ENCODE measurements at regions not wholly inside any gene's neighbourhood (a gene's known extent, or its start where the extent isn't known, plus 50 kb on each side); places are given as distances from the start of the nearest gene placed in this dataset.

DNA sequence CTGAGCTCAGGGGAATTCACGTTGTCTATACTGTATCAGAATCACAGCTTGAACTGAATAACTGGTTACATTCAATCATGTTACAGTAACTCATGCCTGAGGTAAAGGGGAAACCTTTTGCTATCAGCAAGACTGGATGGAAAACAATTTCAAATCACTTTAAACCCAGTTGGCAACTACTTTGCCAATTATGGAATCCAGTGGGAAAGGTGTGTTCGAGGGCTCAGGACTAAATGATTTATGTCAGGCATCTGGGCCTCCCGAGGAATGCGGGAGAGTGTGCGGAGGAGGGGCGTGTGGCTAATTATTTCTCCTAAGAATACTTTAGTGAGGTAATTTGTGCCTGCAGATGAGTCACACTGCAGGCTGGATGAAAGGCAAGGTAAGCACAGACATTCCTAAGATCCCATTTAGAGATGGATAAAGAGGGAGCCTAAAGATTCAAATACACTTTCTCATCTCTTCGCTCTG lies 100.1 kb downstream of the HRH4 start:
- peak in 1 of 2 experiments; percentile 46 for DNase-seq (ENCODE audit: low read depth in 1 of 2, low spot score in 2 of 2)
- no peak overlapping the region for H3K14ac ChIP-seq (ENCODE audit: insufficient read length)
- peaks cover 0 to 14% (median 6%) of the 10 kb centered on the region in 4 experiments; a peak in 5 of 7 replicates for H3K4me1 ChIP-seq (replicated peaks in 1 of 4; ENCODE audit: control insufficient read depth in 3 of 4, insufficient read depth in 4 of 4, low read length in 3 of 4)
- no peak overlapping the region for H2BK120ac ChIP-seq (replicated peaks; ENCODE audit: low read depth, low read length)
- H3K27me3 ChIP-seq (replicated peaks in 1 of 4; ENCODE audit: control insufficient read depth in 3 of 4, extremely low read depth in 1 of 4, insufficient read depth in 3 of 4, low read length in 3 of 4), result no peaks in the 10 kb centered on the region
- H2BK12ac ChIP-seq (ENCODE audit: low read depth, low read length), result peak overlapping the region; percentile 5; the same call in 1 of the 2 replicates
- H3K79me2 ChIP-seq (ENCODE audit: control insufficient read depth in 1 of 2, insufficient read depth in 2 of 2, low read length in 2 of 2), result no peaks in the 10 kb centered on the region
- H3K27ac ChIP-seq (ENCODE audit: low read depth, low read length), result no peak overlapping the region
- no peak overlapping the region for H2BK5ac ChIP-seq (ENCODE audit: low read depth, low read length)
- H2BK20ac ChIP-seq (ENCODE audit: low read length), result no peak overlapping the region
- no peaks in the 10 kb centered on the region for H4K20me1 ChIP-seq (replicated peaks in 1 of 2; ENCODE audit: control insufficient read depth in 1 of 2, insufficient read depth in 2 of 2, low read length in 2 of 2)
- H3K23me2 ChIP-seq (ENCODE audit: low read depth, low read length), result no peaks in the 10 kb centered on the region
- H4K5ac ChIP-seq (ENCODE audit: insufficient read length, low read depth, low read length), result no peak overlapping the region
- peak; percentile 85 for FAIRE-seq
- no peak overlapping the region for H2AK5ac ChIP-seq (ENCODE audit: low read depth, low read length)
- no peak overlapping the region; the same call in 1 of the 2 replicates for H4K8ac ChIP-seq (ENCODE audit: extremely low read depth, insufficient read depth, low read length)
- H3K4me3 ChIP-seq (ENCODE audit: extremely low read depth in 1 of 4, insufficient read depth in 2 of 4, low read depth in 3 of 4, low read length in 4 of 4), result no peak overlapping the region
- H4K91ac ChIP-seq (replicated peaks; ENCODE audit: insufficient read length, low read length), result no peak overlapping the region
- H3K56ac ChIP-seq (replicated peaks; ENCODE audit: insufficient read length, low read depth, low read length), result no peak overlapping the region
- no peaks in the 10 kb centered on the region for H3K79me1 ChIP-seq (ENCODE audit: low read depth, low read length)
- H3K9ac ChIP-seq (replicated peaks in 1 of 4; ENCODE audit: extremely low read depth in 1 of 4, low read depth in 3 of 4, low read length in 3 of 4), result no peak overlapping the region
- no peak overlapping the region for H3K4ac ChIP-seq (replicated peaks; ENCODE audit: insufficient read length, low read depth, low read length)
- CTCF ChIA-PET (ENCODE audit: partially characterized antibody), result interaction anchor here (0.9 to 1.8 kb wide), 3 partner anchors 13 to 166 kb away, joined by 4 read pairs; no protein-coding TSS in a partner anchor
- POLR2A ChIA-PET (ENCODE audit: partially characterized antibody), result no interaction called here
- peak overlapping the region; percentile 34 to 47 for H3K4me2 ChIP-seq (ENCODE audit: insufficient read depth in 1 of 2, low read depth in 2 of 2, low read length in 2 of 2)
- WGBS, 2 experiments (ENCODE audit: extremely low coverage in 1 of 2, insufficient coverage in 1 of 2, insufficient read length in 1 of 2, insufficient replicate concordance in 2 of 2, low coverage in 1 of 2, low lambda C conversion rate in 2 of 2, missing lambda C conversion rate in 1 of 2), result 54% methylated on average over 7 of the region's 7 CpGs; no CpG with 5 or more reads in 1 of the 2 experiments
- H2AFZ ChIP-seq (ENCODE audit: low read length), result peak overlapping the region; percentile 9; the same call in 1 of the 2 replicates
- no peak overlapping the region for H3K23ac ChIP-seq (ENCODE audit: insufficient read length)
- H3K18ac ChIP-seq (ENCODE audit: extremely low read depth, low read length), result no peak overlapping the region
- H2BK15ac ChIP-seq (ENCODE audit: low read length), result no peak overlapping the region
- no peaks in the 10 kb centered on the region for H3K9me3 ChIP-seq (ENCODE audit: insufficient read depth in 2 of 2, low read depth in 1 of 2, low read length in 1 of 2)
- no peaks in the 10 kb centered on the region for H3K36me3 ChIP-seq (ENCODE audit: control insufficient read depth in 2 of 4, insufficient read depth in 4 of 4, low read length in 3 of 4)
- no peak for TF ChIP-seq RFX5 (IDR thresholded peaks at IDR 0.05; ENCODE audit: borderline replicate concordance, low read depth, low read length)
- TF ChIP-seq BACH1 (IDR thresholded peaks at IDR 0.05; ENCODE audit: low read length), result no peak
- TF ChIP-seq TBP (IDR thresholded peaks at IDR 0.05; ENCODE audit: low read depth, low read length), result no peak
- no peak for TF ChIP-seq PHF8 (conservative IDR thresholded peaks at IDR 0.05; ENCODE audit: low read depth, low read length)
- TF ChIP-seq JUND (IDR thresholded peaks at IDR 0.05; ENCODE audit: low read length), result peak; percentile 93
- 0 out of 2 replicates have a peak, but pooled peaks have one; percentile 50 for TF ChIP-seq JUN (IDR thresholded peaks at IDR 0.05; ENCODE audit: low read depth, low read length)
- TF ChIP-seq KDM4A (IDR thresholded peaks at IDR 0.05; ENCODE audit: low read depth, low read length, severe bottlenecking), result no peak
